Bone marrow (tissue), 2 donors: ENCODE measurements at regions not wholly inside any gene's neighbourhood (a gene's known extent, or its start where the extent isn't known, plus 50 kb on each side); places are given as distances from the start of the nearest gene placed in this dataset.
"Not testable (repeated sequence)": the region's sequence is repeated elsewhere in the genome, so short reads cannot be mapped to it uniquely, and the experiment has no call there.

Experiments used
- DNase-seq, 2 donors: peaks; one replicate each; lab custom pipeline; 2025; lab: John Stamatoyannopoulos, UW

DNA sequence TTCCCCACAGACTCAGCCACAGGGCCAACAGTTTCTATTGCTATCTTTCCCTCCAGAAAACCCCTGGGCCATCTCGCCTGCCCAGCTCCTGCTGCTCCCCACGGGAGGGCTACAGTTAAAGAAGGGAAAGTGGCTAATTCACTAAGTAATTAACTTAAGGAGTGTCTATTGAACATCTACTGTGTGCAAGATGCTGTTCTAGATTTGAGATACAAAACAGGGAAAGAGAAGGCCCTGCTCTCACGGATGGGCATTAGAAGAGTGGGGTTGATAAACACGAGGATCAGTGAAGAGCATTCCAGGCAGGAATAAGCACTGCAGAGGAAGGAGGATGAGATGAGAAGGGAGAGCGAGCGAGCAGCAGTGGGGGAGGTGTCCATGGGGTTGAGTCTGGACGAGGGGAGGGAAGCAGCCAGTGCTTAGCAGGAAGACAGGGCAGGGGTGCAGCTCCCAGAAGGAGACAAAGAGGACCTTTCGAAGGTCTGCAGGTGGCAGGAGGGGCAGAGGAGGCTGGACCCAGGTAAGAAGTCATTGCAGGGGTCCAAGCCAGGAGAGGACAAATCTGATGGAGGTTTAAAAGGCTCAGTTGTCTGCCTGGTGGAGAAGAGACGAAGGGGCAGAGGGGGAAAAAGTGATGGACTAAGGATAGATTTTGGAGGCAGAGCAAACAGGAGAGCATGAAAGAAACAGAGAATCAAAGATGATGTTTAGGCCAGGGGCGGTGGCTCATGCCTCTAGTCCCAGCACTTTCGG is 64.7 kb downstream of the KLF15 start:
- no peak for DNase-seq

DNA sequence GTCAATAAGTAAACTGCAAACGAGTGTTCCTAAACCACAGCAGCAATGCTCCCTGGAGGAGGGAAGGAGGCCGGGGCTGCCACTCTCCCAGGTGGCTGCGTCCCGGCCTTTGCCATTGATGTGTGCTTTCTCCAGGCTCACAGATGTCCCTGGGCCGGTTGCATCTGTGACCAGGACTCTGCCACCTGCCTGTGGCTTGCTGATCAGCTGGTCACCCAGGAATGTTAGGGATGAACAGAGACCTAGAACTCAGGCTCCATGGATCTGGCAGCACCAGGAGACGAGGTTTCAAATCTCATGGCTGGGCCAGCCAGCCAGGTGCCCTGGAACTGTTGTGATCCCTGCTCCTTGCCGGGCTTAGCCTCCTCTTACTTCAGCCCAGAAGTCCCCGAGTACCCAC is 65.7 kb downstream of the KLF15 start:
- no peak for DNase-seq

GRCh38 chr3:126291061-126291460 is 66.1 kb downstream of the KLF15 start:
- DNase-seq, result no peak

- no peak for DNase-seq
These were observed 66.9 kb downstream of the KLF15 start for GRCh38 chr3:126290325-126290724.

DNA sequence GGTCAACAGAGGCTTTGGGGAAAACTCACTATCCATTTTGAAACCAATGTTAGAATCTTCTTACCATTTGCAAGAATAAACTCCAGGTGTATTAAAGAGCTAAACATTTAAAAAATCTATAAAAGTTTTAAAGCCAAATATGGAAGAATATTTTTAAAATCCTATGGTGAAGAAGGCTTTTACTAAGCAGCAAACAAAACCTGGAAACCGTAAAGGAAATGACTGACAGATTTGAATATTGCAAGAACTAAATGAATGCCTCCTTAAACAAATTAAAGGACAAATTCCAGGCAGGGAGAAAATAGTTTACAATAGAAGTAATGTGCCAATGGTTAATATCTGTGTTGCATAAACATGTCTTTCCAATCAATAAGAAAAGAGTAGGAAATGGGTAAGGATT is 68.1 kb downstream of the KLF15 start:
- no peak for DNase-seq

DNA sequence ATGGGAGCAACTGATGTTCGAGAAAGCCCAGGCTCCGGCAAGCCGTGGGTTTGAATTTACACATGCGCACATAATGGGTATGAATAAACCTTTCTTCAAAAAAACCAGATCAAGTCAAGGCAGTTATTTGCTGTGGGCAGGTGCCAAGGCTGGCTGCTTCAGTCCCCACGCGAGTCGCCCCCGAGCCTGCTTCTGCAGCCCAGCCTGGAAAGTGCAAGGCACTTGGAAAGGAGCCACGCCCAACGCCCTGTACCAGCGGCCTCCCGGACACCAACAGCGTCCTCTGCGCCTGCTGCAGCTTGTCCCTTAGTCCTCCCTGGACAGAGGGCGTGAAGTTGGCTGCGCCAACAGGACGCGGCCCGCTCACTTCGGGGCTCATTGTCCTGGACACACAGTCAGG is 68.9 kb downstream of the KLF15 start:
- no peak for DNase-seq

DNA sequence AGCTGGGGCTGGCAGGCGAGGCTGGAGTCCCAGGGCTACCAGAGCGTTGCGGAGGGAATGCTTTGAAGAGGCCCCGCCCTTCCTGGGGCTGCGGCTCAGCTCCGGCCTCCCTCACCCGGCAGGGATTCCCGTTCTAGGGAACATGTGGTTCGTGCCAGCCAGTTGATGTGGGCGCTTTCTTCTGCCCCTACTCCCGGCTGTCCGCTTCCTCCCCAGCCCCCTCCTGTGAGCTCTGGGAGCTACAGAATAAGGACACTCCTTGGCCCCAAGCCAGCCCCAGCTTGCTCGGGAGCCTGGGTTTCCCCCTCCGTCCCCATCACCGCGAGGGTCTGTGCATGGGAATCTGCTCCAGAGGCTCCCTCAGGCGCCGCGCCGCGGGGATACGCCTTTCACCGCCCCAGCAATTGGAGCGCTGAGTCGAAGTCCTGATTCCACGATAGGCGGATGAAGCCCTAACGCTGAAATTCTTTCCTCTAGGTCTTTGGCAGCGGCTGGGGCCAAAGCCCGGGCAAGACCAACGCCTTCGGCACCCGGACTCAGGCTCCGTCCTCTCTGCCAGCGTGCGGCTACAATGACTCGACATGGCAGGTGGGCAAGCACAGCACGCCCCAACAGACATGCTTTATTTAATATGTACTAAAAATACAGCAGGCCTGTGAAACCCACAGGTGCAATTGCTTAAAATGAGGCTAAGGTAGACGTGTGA is 69.5 kb downstream of the KLF15 start:
- no peak for DNase-seq

DNA sequence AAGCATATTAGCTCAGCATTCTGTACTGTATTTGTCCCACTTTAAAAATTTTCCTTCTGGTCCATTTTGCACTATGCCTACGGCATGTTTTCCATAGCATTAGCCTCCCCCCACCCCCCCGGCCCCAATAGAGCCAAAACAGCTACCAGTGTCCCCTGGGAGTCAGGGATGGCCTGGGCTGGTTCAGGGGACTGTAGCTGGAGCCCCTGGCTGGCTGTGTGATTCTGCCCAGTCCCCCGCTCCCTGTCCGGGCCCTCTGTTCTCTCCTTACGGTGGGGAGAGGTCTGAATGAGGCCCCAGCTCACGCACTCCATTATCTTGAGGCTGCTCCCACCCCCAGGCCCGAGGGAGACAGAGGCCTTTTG is 70.1 kb downstream of the KLF15 start:
- DNase-seq, result no peak

DNA sequence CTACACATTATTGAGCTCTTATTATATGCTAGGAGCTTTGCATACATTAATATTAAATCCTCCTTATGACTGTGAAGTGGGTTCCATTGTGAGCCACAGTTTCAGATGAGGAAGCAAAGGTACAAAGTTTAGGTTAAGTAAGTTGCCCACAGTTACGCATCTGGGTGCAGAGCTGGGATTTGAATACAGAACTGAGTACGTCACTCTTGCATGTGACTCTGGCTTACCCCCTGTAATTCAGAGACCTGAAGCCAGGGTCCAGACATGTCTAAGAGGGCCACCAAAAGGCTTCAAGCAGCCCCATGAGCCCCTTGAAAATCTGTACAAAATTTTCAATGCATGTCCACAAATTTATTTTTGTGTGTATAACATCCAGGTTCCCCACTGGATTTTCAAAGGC is 71.8 kb downstream of the KLF15 start:
- DNase-seq, result no peak

- no peak for DNase-seq
These were observed 72.8 kb downstream of the KLF15 start for GRCh38 chr3:126284258-126284904.

DNA sequence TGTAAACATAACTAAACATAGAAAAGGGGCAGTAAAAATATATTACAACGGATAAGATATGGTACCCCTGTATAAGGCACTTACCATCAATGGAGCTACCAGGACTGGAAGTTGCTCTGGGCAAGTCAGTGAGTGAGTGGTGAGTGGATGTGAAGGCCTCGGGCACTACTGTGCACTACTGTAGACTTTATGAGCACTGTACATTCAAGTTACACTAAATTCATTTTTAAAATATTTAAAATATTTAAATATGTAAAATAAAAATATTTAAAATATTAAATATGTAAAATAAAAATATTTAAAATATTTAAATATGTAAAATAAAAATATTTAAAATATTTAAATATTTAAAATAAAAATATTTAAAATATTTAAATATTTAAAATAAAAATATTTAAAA is 73.6 kb downstream of the KLF15 start:
- not testable (repeated sequence) for DNase-seq

DNA sequence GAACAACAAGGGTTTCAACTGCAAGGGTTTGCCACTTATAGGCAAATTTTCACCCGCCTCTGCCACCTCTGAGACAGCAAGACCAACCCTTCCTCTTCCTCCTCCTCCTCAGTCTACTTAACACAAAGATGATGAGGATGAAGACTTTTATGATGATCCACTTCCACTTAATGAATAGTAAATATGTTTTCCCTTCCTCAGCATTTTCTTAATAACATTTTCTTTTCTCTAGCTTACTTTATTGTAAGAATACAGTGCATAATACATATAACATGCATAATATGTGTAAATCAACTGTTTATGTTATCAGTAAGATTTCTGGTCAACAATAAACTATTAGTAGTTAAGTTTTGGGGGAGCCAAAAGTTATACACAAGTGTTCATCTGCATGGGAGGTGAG is 77.4 kb downstream of the KLF15 start:
- no peak for DNase-seq

DNA sequence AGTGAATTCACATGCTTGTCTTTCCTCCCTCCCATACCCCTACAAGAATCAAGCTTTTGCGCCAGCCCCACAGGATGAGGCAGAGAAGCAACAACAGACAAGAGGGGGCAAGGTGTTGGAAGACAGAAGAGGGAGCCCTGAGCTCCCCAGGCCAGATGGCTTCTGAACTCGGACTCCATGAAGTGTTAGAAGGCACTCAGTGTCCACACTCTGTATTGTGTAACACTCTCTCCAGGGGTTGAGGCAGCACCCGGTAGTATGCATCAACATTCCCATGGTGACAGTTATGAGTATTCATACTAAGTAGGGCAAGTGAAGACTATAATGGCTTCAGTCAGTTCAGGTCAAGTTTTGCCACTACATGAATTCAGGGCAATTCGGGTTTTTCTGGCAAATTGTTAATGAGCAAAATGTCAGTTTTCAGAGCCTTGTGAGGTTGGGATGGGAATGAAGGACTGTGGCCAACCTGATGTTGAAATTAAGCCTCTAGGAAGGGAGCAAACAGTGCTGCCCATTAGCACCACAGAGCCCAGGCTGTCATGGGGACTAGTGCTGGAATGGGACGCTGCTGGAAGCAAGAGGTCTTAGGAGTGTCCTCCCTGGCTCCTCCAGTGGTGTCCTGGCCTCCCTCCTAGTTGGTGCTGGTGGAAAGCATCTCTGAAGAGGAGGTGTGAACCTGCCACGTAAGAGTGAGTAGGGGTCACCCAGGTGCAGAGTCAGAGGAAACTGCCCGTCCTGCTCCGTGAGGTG is 79.4 kb downstream of the KLF15 start:
- DNase-seq, result no peak

DNA sequence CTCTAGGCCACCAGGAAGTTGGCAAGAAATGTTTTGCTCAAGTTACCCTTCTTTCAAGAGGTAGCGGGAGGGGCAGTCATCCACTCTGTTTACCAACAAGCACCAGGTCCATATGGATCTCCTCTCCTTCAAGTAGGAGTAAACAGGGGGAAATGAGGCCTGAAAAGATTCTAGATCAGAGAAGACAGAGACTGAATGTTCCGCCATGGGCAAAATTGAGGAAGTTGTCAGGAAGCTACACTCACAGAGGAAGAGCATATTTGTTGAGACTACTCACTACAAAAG is 81.6 kb downstream of the KLF15 start:
- no peak for DNase-seq

GRCh38 chr3:126274735-126275619 is 82.2 kb downstream of the KLF15 start:
- no peak for DNase-seq

DNA sequence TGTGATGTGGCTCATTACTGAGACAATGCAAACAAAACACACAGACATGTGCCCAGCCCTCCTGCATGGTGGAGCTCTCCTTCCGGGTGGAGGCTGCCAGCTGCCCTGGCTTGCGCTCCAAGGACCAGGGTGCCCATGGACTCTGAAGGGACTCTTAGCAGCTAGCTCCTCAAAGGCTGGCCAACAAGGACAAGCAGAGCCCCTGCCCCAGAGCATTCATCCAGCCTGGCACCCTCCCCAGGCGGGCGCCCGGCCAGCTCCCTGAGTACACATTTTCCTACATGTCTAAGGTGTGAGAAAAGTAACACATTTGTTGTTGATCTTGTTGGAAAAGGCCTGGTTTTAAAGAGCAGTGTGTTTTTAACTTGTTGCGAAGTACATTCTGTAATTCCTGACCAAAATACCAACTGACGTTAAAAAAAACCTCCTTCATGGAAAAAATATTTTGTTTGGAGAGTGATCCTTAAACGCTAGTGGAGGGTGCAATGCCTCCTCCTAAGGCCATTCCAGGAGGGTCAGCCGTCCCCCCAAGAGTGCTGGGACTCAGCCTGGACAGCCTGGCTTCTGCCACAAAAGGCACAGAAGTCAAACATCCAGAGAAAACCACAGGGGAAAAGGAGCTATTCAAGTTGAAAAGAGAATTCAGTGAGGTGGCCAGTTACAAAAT is 86.9 kb downstream of the KLF15 start:
- DNase-seq, result no peak

DNA sequence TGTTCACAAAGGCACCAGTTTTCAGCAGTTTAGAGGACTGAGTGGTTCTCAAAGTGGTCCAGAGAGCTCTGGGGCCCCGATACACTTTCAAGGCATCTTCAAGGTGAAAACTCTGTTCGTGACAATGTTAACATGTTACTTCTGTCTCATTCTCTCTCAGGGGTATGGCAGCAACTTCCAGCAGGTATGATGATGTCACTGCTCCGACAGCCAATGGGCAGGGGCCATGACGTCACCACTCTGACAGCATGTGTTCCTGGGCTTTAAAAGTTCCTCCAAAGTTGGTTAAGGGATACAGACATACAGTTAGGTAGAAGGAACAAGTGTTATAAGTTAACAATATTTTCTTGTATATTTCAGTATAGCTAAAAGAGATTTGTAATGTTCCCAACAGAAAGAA is 87.9 kb downstream of the KLF15 start:
- no peak for DNase-seq

- no peak for DNase-seq
These were observed 88.3 kb downstream of the KLF15 start for GRCh38 chr3:126268866-126269265.

DNA sequence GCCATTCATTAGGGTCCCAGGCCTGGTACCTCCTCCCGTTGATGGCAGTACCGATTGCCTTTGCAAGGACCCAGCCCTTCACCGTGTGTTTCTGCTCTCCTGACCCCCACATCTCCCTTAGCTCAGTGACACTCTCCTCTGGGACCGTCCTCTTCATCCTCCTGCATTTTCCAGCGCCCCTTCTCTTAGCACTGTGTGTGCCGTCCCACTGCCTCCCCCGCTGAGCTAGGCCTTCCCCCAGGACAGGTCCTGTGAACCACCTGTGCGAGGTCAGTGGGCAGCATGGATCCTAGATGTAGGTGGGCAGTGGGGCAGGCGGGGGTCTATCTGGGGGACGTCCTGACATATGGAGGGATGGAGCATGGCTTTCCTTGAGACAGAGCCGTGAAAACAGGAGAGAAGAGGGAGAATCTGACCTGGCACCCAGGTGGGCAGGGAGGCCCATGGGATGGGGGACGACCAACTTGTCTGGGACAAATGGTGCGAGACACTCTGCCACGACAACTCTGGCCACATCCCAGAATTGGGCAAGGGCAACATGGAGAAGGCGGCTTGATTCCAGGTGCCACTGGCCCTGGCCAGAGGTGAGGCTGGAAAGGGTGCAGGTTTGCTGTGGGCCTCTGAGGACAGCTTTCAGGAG is 87.7 kb upstream of the ALDH1L1 start:
- no peak for DNase-seq

DNA sequence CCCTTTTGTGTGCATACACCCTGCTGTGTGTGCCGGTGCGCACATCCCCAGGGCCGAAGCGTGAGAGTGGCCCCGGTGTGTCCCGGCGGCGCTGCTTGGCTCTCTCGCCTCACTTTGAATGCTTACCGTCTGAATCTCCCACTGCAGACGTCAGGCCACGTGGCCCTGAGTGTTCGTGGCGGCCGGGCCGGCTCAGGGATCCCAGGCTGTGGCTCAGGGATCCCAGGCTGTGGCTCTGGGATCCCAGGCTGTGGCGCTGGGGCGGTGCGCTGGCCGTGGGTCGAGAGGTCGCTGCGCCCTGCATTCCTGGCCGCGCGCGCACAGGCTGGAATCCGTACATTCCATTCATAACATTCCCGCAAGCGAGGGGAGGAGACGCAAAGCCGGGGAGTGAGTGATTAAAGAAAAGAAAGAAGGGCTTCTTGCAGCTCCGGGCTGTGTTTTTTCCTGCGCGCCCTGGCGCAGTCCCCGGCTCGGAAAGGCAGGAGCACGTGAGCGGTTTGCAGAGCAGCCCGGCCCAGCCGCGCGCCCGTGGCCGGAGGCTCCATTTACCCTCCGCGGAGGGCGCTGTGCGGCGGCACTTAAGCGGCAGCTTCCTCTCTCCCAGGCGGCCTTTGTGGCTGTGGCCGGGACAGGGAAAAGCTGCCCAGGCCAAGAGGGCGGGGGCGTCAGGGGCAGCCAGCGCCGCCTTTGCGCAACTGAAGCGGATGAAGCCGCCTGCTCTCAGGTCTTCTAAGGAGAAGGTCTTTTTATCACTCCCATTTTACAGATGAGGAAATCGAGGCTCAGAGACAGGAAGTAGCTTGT is 87.0 kb upstream of the ALDH1L1 start:
- DNase-seq, result no peak
